Caco-2 (cell line): ENCODE measurements at regions not wholly inside any gene's neighbourhood (a gene's known extent, or its start where the extent isn't known, plus 50 kb on each side); places are given as distances from the start of the nearest gene placed in this dataset.

ENCODE experiments used
- BruUV-seq: library from RNA; stranded (reverse); fragments of 400-500 nt; replicated peaks from 2 replicates; lab custom pipeline; 2021; lab: Mats Ljungman, UMichigan
- CTCF ChIA-PET: fragments of 300-600 bp; sonication (Branson Sonifier 250); formaldehyde crosslinking; loops from one replicate; lab custom pipeline; 2022; ENCODE audit warnings: antibody characterized with exemption; lab: Charles Lee
- POLR2A ChIA-PET: fragments of 300-600 bp; sonication (Branson Sonifier 250); formaldehyde crosslinking; loops from one replicate; lab custom pipeline; 2022; ENCODE audit warnings: antibody characterized with exemption; lab: Charles Lee
- DNase-seq, 2 experiments: peaks; one replicate each; pipeline versions ENCODE4 v3.0.0 to v3.0.0-alpha.2; 2020 to 2022
- H3K27me3 ChIP-seq: replicated peaks from 2 replicates; pipeline ENCODE4 v1.6.0; 2011; ENCODE audit warnings: low read length; ENCODE audit not compliant: control insufficient read depth, insufficient read depth
- H3K36me3 ChIP-seq: 2 replicates; pipeline ENCODE4 v1.5.1; 2011; ENCODE audit warnings: low read length; ENCODE audit not compliant: control insufficient read depth, insufficient read depth
- H3K4me1 ChIP-seq: fragments of 250-450 bp; sonication (Bioruptor Pico); 2 replicates; pipeline ENCODE4 v1.5.1; 2020; ENCODE audit warnings: mild to moderate bottlenecking
- H3K4me3 ChIP-seq: 2 replicates; pipeline ENCODE4 v1.5.1; 2011; ENCODE audit warnings: low read depth, mild to moderate bottlenecking, control low read depth, low read length
- H3K9me3 ChIP-seq: fragments of 250-450 bp; sonication (Bioruptor Pico); 2 replicates; pipeline ENCODE4 v1.5.1; 2020; ENCODE audit warnings: mild to moderate bottlenecking, moderate library complexity
- H3K27ac Mint-ChIP-seq: one replicate; pipeline ENCODE4 v1.8.0; 2022; ENCODE audit warnings: mixed read lengths; ENCODE audit not compliant: unreplicated experiment
- H3K27me3 Mint-ChIP-seq: one replicate; pipeline ENCODE4 v1.8.0; 2022; ENCODE audit warnings: mixed read lengths; ENCODE audit not compliant: insufficient read depth, unreplicated experiment
- H3K36me3 Mint-ChIP-seq: one replicate; pipeline ENCODE4 v1.8.0; 2022; ENCODE audit warnings: mild to moderate bottlenecking, mixed read lengths; ENCODE audit not compliant: insufficient read depth, unreplicated experiment
- H3K4me1 Mint-ChIP-seq: one replicate; pipeline ENCODE4 v1.8.0; 2022; ENCODE audit warnings: low read depth, mixed read lengths; ENCODE audit not compliant: unreplicated experiment
- H3K4me3 Mint-ChIP-seq: one replicate; pipeline ENCODE4 v1.8.0; 2022; ENCODE audit warnings: mild to moderate bottlenecking, moderate library complexity, mixed read lengths; ENCODE audit not compliant: unreplicated experiment
- H3K9me3 Mint-ChIP-seq: one replicate; pipeline ENCODE4 v1.8.0; 2022; ENCODE audit warnings: mixed read lengths; ENCODE audit not compliant: unreplicated experiment
- intact Hi-C: fragments of 100-400 bp; cut with micrococcal nuclease; formaldehyde crosslinking; loops from one replicate; pipeline ENCODE4 v1.10.0; 2022; ENCODE audit not compliant: unreplicated experiment
- TF ChIP-seq, protein P1 (sequence below), 2 experiments: fragments of 200-600 bp in 1 of 2; IDR thresholded peaks; 1 replicate in 1 of 2; 2 replicates in 1 of 2; pipeline versions ENCODE4 v1.5.1 to v1.8.0; 2011 to 2022; ENCODE audit warnings: antibody characterized with exemption in 1 of 2, control low read depth in 1 of 2, inconsistent platforms in 1 of 2, low read depth in 1 of 2, low read length in 1 of 2, mild to moderate bottlenecking in 1 of 2, moderate library complexity in 1 of 2; ENCODE audit not compliant: insufficient read depth in 1 of 2, severe bottlenecking in 1 of 2, unreplicated experiment in 1 of 2

DNA sequence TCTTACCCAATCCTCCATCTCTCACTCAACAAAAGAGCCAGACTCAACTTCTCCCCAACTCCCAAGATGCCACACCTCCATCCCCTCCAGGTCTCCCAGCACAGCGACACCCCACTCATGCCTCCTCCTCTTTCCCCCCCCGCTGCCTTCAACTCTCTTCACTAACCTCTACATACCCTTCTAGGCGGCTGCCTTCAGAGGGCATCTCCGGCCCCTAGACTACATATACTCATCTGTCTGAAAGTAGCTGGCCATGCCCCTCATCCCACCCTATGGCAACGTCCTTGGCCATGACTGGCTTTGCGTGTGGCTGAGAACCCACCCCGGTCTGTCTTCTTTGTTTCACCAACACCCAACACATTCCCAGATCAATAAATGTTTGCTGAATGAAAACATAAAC is 81.7 kb upstream of the TMEM45B start:
- no peaks in the 10 kb centered on the region for H3K27me3 Mint-ChIP-seq
- Histone ChIP-seq H3K4me1 (peaks cover 15% of the 10 kb centered on the region), H3K4me3 (no peak overlapping the region), H3K27me3 (no peaks in the 10 kb centered on the region), H3K9me3 (no peaks in the 10 kb centered on the region), H3K36me3 (no peaks in the 10 kb centered on the region)
- peaks cover 23% of the 10 kb centered on the region for H3K4me1 Mint-ChIP-seq
- POLR2A ChIA-PET = no interaction called here
- CTCF ChIA-PET = interaction anchor here (0.6 kb wide), 1 partner anchor 402 kb away, joined by 3 read pairs; no protein-coding TSS in a partner anchor
- intact Hi-C loops = no loop called here
- DNase-seq = no peak
- TF ChIP-seq, protein P1, sequence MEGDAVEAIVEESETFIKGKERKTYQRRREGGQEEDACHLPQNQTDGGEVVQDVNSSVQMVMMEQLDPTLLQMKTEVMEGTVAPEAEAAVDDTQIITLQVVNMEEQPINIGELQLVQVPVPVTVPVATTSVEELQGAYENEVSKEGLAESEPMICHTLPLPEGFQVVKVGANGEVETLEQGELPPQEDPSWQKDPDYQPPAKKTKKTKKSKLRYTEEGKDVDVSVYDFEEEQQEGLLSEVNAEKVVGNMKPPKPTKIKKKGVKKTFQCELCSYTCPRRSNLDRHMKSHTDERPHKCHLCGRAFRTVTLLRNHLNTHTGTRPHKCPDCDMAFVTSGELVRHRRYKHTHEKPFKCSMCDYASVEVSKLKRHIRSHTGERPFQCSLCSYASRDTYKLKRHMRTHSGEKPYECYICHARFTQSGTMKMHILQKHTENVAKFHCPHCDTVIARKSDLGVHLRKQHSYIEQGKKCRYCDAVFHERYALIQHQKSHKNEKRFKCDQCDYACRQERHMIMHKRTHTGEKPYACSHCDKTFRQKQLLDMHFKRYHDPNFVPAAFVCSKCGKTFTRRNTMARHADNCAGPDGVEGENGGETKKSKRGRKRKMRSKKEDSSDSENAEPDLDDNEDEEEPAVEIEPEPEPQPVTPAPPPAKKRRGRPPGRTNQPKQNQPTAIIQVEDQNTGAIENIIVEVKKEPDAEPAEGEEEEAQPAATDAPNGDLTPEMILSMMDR (IDR thresholded peaks at IDR 0.05; ENCODE audit: insufficient read depth in 1 of 2, low read depth in 1 of 2, low read length in 1 of 2, severe bottlenecking in 1 of 2, unreplicated experiment in 1 of 2) = no peak
- BruUV-seq = no TSS peak
- H3K4me3 Mint-ChIP-seq = no peak overlapping the region
- H3K27ac Mint-ChIP-seq = peak overlapping the region; percentile 51
- no peaks in the 10 kb centered on the region for H3K9me3 Mint-ChIP-seq
- peaks cover 18% of the 10 kb centered on the region for H3K36me3 Mint-ChIP-seq

DNA sequence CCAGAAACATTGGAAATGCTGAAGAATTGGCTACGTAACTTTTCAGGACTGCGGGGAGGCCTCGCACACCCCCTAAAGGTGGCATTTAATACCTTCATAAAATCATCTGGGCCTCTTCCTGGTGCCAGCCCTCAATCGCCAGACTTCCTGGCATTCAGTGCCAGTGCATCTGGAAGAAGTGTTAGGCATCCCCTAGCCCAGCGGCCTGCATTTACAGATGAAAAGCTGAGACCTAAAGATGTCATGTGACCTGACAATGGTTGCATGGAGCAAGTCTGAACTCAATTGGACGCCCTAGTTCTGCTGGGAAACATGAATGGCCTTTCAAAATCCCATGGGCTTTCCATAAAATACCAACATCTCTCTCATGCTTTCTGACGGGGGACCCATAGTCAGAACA is 81.0 kb upstream of the TMEM45B start:
- H3K4me1 Mint-ChIP-seq = peaks cover 27% of the 10 kb centered on the region
- H3K27me3 Mint-ChIP-seq = no peaks in the 10 kb centered on the region
- Histone ChIP-seq H3K4me3 (no peak overlapping the region), H3K27me3 (no peaks in the 10 kb centered on the region), H3K9me3 (no peaks in the 10 kb centered on the region), H3K4me1 (peaks cover 15% of the 10 kb centered on the region), H3K36me3 (no peaks in the 10 kb centered on the region)
- H3K4me3 Mint-ChIP-seq = no peak overlapping the region
- ChIA-PET POLR2A (no interaction called here), CTCF (interaction anchor here (0.6 kb wide), 1 partner anchor 141 kb away, joined by 3 read pairs; no protein-coding TSS in a partner anchor)
- TF ChIP-seq, protein P1 (IDR thresholded peaks at IDR 0.05; ENCODE audit: insufficient read depth in 1 of 2, low read depth in 1 of 2, low read length in 1 of 2, severe bottlenecking in 1 of 2, unreplicated experiment in 1 of 2) = no peak
- intact Hi-C loops = no loop called here
- no peak for DNase-seq
- H3K27ac Mint-ChIP-seq = peak overlapping the region; percentile 51
- peaks cover 14% of the 10 kb centered on the region for H3K36me3 Mint-ChIP-seq
- BruUV-seq = no TSS peak
- no peaks in the 10 kb centered on the region for H3K9me3 Mint-ChIP-seq

GRCh38 chr11:129737831-129738230 is 77.8 kb upstream of the TMEM45B start:
- POLR2A ChIA-PET = no interaction called here
- Histone ChIP-seq H3K4me3 (no peak overlapping the region), H3K27me3 (no peaks in the 10 kb centered on the region), H3K36me3 (no peaks in the 10 kb centered on the region), H3K9me3 (no peaks in the 10 kb centered on the region), H3K4me1 (peaks cover 15% of the 10 kb centered on the region)
- H3K27ac Mint-ChIP-seq = no peak overlapping the region
- TF ChIP-seq, protein P1 (IDR thresholded peaks at IDR 0.05; ENCODE audit: insufficient read depth in 1 of 2, low read depth in 1 of 2, low read length in 1 of 2, severe bottlenecking in 1 of 2, unreplicated experiment in 1 of 2) = no peak
- no TSS peak for BruUV-seq
- peaks cover 33% of the 10 kb centered on the region for H3K36me3 Mint-ChIP-seq
- no peaks in the 10 kb centered on the region for H3K9me3 Mint-ChIP-seq
- DNase-seq = no peak
- intact Hi-C loops = no loop called here
- no peak overlapping the region for H3K4me3 Mint-ChIP-seq
- CTCF ChIA-PET = no interaction called here
- H3K4me1 Mint-ChIP-seq = peaks cover 27% of the 10 kb centered on the region
- no peaks in the 10 kb centered on the region for H3K27me3 Mint-ChIP-seq
